HG03457 (cell line): ENCODE measurements at regions not wholly inside any gene's neighbourhood (a gene's known extent, or its start where the extent isn't known, plus 50 kb on each side); places are given as distances from the start of the nearest gene placed in this dataset.

Experiments
- ATAC-seq: cut with Tn5 transposase; IDR thresholded peaks from one replicate; pipeline ENCODE4 v1.9.1; 2021; ENCODE audit warnings: moderate number of reproducible peaks; ENCODE audit not compliant: unreplicated experiment

GRCh38 chr18:39039813-39040212, 1474.2 kb upstream of the CELF4 start:
- ATAC-seq, result no peak

- ATAC-seq, result no peak
Measured at GRCh38 chr18:39037925-39038324, 1472.3 kb upstream of the CELF4 start.

GRCh38 chr18:39033312-39033711, 1467.7 kb upstream of the CELF4 start:
- no peak for ATAC-seq

GRCh38 chr18:39031647-39032046, 1466.0 kb upstream of the CELF4 start:
- no peak for ATAC-seq

GRCh38 chr18:39030124-39030655, 1464.6 kb upstream of the CELF4 start:
- no peak for ATAC-seq

GRCh38 chr18:39025531-39025930, 1459.9 kb upstream of the CELF4 start:
- no peak for ATAC-seq

GRCh38 chr18:39019989-39020388, 1454.4 kb upstream of the CELF4 start:
- no peak for ATAC-seq

- no peak for ATAC-seq
Measured at GRCh38 chr18:39007031-39007902, 1441.7 kb upstream of the CELF4 start.

GRCh38 chr18:38996056-38996455, 1430.5 kb upstream of the CELF4 start:
- ATAC-seq, result no peak

- no peak for ATAC-seq
Measured at GRCh38 chr18:38993342-38993741, 1427.7 kb upstream of the CELF4 start.

GRCh38 chr18:38984968-38985367, 1419.4 kb upstream of the CELF4 start:
- ATAC-seq, result no peak

- no peak for ATAC-seq
Measured at GRCh38 chr18:38982072-38982471, 1416.5 kb upstream of the CELF4 start.

GRCh38 chr18:38981389-38981788, 1415.8 kb upstream of the CELF4 start:
- no peak for ATAC-seq

GRCh38 chr18:38980420-38980819, 1414.8 kb upstream of the CELF4 start:
- ATAC-seq, result no peak

GRCh38 chr18:38972571-38972970, 1407.0 kb upstream of the CELF4 start:
- ATAC-seq, result no peak

GRCh38 chr18:38971881-38972280, 1406.3 kb upstream of the CELF4 start:
- ATAC-seq, result no peak

GRCh38 chr18:38966841-38967240, 1401.2 kb upstream of the CELF4 start:
- no peak for ATAC-seq

- no peak for ATAC-seq
Measured at GRCh38 chr18:38963943-38964660, 1398.5 kb upstream of the CELF4 start.

- no peak for ATAC-seq
Measured at GRCh38 chr18:38961880-38962279, 1396.3 kb upstream of the CELF4 start.

GRCh38 chr18:38957736-38958135, 1392.1 kb upstream of the CELF4 start:
- ATAC-seq, result no peak

- no peak for ATAC-seq
Measured at GRCh38 chr18:38956068-38956467, 1390.5 kb upstream of the CELF4 start.

GRCh38 chr18:38951633-38952032, 1386.0 kb upstream of the CELF4 start:
- ATAC-seq, result no peak
